ENCODE measurements at regions not wholly inside any gene's neighbourhood (a gene's known extent, or its start where the extent isn't known, plus 50 kb on each side); places are given as distances from the start of the nearest gene placed in this dataset.
A peak's percentile ranks its signal among the peaks of the same experiment; 100 is the strongest.
"Not testable (repeated sequence)": the region's sequence is repeated elsewhere in the genome, so short reads cannot be mapped to it uniquely, and the experiment has no call there.

DNA sequence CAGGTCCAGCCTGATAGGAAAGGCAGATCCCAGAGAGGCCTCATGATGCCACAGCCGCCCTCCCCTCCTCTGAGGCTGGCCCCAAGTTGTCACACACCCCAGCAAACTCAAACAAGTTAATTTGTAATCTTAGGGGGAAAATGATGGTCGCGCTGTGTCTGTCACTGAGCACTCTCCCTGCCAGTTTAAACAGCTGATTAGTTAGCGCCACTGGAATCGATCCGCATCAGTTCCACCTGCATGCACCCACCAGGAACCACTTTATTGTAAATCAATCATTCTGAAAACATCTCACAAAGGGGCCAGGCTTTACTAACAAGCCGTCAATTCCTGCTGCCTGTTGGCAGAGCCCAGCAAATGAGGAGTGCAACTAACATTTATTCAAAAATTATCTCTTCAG, 870.9 kb downstream of the KCNMA1 start:
- no peak for DNase-seq (ENCODE audit: low read depth)
- no peak for TF ChIP-seq CTCF (IDR thresholded peaks at IDR 0.05; ENCODE audit: insufficient read depth, low read length, severe bottlenecking)
- Histone ChIP-seq H3K4me3 (ENCODE audit: low read depth, low read length) (no peak overlapping the region), H3K36me3 (ENCODE audit: control insufficient read depth, insufficient read depth, low read length) (no peaks in the 10 kb centered on the region), H3K27me3 (ENCODE audit: control insufficient read depth, insufficient read depth, low read length) (no peaks in the 10 kb centered on the region)
- FAIRE-seq: no peak

GRCh38 chr10:76764921-76765320, 872.7 kb downstream of the KCNMA1 start:
- DNase-seq (ENCODE audit: low read depth); H3K27me3 ChIP-seq (ENCODE audit: control insufficient read depth, insufficient read depth, low read length); FAIRE-seq; H3K4me3 ChIP-seq (ENCODE audit: low read depth, low read length); H3K36me3 ChIP-seq (ENCODE audit: control insufficient read depth, insufficient read depth, low read length): not testable (repeated sequence)

- H3K4me3 ChIP-seq (ENCODE audit: low read depth, low read length): no peak overlapping the region
- TF ChIP-seq CTCF (IDR thresholded peaks at IDR 0.05; ENCODE audit: insufficient read depth, low read length, severe bottlenecking): no peak
- DNase-seq (ENCODE audit: low read depth): no peak
- H3K36me3 ChIP-seq (ENCODE audit: control insufficient read depth, insufficient read depth, low read length): no peaks in the 10 kb centered on the region
- no peak for FAIRE-seq
- H3K27me3 ChIP-seq (ENCODE audit: control insufficient read depth, insufficient read depth, low read length): no peaks in the 10 kb centered on the region
Measured at GRCh38 chr10:76764177-76764576, 873.4 kb downstream of the KCNMA1 start.

DNA sequence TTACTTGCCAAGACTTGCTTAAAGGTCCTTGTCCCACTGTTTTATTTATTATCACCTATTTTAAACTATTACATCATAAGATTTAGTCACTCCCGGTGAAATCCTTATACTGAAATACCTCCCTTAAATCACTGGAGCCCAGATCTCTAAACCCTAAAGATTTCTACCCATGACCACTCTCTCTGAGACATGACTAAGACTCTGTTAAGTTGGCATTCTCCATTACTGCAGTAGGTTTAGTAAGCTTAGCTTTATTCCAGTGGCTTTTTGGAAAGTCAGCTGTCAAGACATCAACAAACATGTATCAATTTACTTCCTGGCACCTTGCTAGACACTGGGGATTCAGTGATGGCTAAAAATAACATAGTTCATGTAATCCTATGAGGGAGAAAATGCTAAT, 874.2 kb downstream of the KCNMA1 start:
- Histone ChIP-seq H3K27me3 (ENCODE audit: control insufficient read depth, insufficient read depth, low read length) (no peaks in the 10 kb centered on the region), H3K4me3 (ENCODE audit: low read depth, low read length) (no peak overlapping the region), H3K36me3 (ENCODE audit: control insufficient read depth, insufficient read depth, low read length) (no peaks in the 10 kb centered on the region)
- peak; percentile 79 for DNase-seq (ENCODE audit: low read depth)
- FAIRE-seq: no peak
- TF ChIP-seq CTCF (IDR thresholded peaks at IDR 0.05; ENCODE audit: insufficient read depth, low read length, severe bottlenecking): no peak

DNA sequence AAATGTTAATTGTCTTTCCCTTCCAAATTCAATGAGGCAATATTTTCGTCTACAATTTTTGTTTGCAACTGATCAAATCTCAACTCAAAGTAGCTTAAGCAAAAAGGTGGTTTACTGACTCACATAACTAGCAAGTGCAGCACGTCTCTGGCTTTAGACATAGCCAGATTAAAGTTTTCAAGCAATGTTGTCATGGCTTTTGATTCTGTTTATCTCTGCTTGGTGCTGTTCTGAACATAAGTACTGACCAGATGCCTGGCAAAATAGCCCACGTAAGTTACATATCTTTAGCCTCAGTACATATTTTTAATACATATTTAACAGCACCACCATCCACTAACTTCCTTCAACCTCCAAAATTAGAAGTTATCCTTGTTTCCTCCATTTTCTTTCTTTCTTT, 877.9 kb downstream of the KCNMA1 start:
- no peak for TF ChIP-seq CTCF (IDR thresholded peaks at IDR 0.05; ENCODE audit: insufficient read depth, low read length, severe bottlenecking)
- FAIRE-seq (no peak), DNase-seq (ENCODE audit: low read depth) (no peak)
- Histone ChIP-seq H3K36me3 (ENCODE audit: control insufficient read depth, insufficient read depth, low read length) (no peaks in the 10 kb centered on the region), H3K27me3 (ENCODE audit: control insufficient read depth, insufficient read depth, low read length) (no peaks in the 10 kb centered on the region), H3K4me3 (ENCODE audit: low read depth, low read length) (no peak overlapping the region)

DNA sequence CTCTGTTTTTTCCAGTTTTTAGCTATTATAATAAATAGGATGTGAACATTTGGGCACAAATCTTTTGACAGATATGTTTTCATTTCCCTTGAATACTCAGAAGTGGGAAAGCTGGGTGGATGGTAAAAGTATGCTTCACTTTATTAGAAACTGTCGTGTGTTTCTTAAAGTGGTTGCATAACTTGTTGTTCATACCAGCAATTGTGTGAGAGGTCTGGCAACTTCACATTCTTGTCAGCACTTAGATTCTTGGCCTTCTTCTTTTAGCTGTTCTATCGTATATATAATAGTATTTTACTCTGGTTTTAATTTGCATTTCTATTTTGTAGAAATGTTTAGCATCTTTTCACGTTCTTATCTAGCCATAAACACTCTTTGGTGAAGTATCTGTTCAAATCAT, 894.4 kb downstream of the KCNMA1 start:
- FAIRE-seq (no peak), DNase-seq (ENCODE audit: low read depth) (no peak)
- no peaks in the 10 kb centered on the region for H3K36me3 ChIP-seq (ENCODE audit: control insufficient read depth, insufficient read depth, low read length)
- no peak for TF ChIP-seq CTCF (IDR thresholded peaks at IDR 0.05; ENCODE audit: insufficient read depth, low read length, severe bottlenecking)
- H3K27me3 ChIP-seq (ENCODE audit: control insufficient read depth, insufficient read depth, low read length): no peaks in the 10 kb centered on the region
- H3K4me3 ChIP-seq (ENCODE audit: low read depth, low read length): no peak overlapping the region

Measured in bronchial epithelial cell (primary cell).